ENCODE measurements at regions not wholly inside any gene's neighbourhood (a gene's known extent, or its start where the extent isn't known, plus 50 kb on each side); places are given as distances from the start of the nearest gene placed in this dataset.

DNA sequence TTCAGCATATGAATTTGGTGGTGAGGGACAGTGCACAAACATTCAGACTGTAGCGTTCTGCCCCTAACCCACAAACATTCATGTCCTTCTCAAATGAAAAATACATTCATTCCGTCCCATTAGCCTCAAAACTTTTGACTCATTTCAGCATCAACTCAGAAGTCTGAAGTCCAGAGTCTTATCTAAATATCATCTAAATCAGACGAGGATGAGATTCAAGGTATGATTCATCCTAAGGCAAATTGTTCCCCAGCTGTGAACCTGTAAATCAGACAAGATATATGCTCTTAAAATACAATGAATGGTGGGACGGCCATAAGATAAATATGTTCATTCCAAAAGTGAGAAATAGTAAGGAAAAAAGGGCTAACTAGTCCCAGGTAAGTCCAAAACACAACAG lies 1195.6 kb upstream of the ADGRL4 start:
- TF ChIP-seq, protein P1, sequence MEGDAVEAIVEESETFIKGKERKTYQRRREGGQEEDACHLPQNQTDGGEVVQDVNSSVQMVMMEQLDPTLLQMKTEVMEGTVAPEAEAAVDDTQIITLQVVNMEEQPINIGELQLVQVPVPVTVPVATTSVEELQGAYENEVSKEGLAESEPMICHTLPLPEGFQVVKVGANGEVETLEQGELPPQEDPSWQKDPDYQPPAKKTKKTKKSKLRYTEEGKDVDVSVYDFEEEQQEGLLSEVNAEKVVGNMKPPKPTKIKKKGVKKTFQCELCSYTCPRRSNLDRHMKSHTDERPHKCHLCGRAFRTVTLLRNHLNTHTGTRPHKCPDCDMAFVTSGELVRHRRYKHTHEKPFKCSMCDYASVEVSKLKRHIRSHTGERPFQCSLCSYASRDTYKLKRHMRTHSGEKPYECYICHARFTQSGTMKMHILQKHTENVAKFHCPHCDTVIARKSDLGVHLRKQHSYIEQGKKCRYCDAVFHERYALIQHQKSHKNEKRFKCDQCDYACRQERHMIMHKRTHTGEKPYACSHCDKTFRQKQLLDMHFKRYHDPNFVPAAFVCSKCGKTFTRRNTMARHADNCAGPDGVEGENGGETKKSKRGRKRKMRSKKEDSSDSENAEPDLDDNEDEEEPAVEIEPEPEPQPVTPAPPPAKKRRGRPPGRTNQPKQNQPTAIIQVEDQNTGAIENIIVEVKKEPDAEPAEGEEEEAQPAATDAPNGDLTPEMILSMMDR (IDR thresholded peaks at IDR 0.05; ENCODE audit: low read length), result no peak
- TF ChIP-seq EZH2 (IDR thresholded peaks at IDR 0.05; ENCODE audit: borderline replicate concordance, low read length), result no peak
